Psoas muscle (tissue), 7 donors: ENCODE measurements at regions not wholly inside any gene's neighbourhood (a gene's known extent, or its start where the extent isn't known, plus 50 kb on each side); places are given as distances from the start of the nearest gene placed in this dataset.
"Not testable (repeated sequence)": the region's sequence is repeated elsewhere in the genome, so short reads cannot be mapped to it uniquely, and the experiment has no call there.

Experiments
- ATAC-seq, 4 donors: fragments of 200-7000 bp; cut with Tn5 transposase; one replicate each; pipeline ENCODE4 v1.9.1; 2020; ENCODE audit warnings: moderate library complexity in 3 of 4, mild to moderate bottlenecking in 2 of 4
- DNase-seq, 2 donors: peaks; one replicate each; pipeline ENCODE4 v3.0.0-alpha.2; 2020
- H3K27ac ChIP-seq: fragments of 200-600 bp; one replicate; pipeline ENCODE4 v1.8.0; 2022
- H3K27me3 ChIP-seq, 3 donors: fragments of 200-600 bp in 1 of 3; one replicate each; pipeline versions ENCODE4 v1.6.1 to v1.8.0; 2013 to 2022; ENCODE audit warnings: low read length in 2 of 3, mild to moderate bottlenecking in 2 of 3, moderate library complexity in 1 of 3; ENCODE audit not compliant: insufficient read depth in 3 of 3
- H3K36me3 ChIP-seq, 2 donors: fragments of 200-600 bp in 1 of 2; one replicate each; pipeline versions ENCODE4 v1.6.1 to v1.8.0; 2013 to 2022; ENCODE audit warnings: low read depth in 1 of 2, mild to moderate bottlenecking in 1 of 2, moderate library complexity in 1 of 2; ENCODE audit not compliant: insufficient read depth in 1 of 2
- H3K4me1 ChIP-seq: fragments of 200-600 bp; one replicate; pipeline ENCODE4 v1.8.0; 2022
- H3K4me3 ChIP-seq: fragments of 200-600 bp; one replicate; pipeline ENCODE4 v1.8.0; 2022; ENCODE audit warnings: mild to moderate bottlenecking
- H3K9me3 ChIP-seq: fragments of 200-600 bp; one replicate; pipeline ENCODE4 v1.8.0; 2022
- CTCF ChIP-seq: fragments of 200-600 bp; IDR thresholded peaks from one replicate; pipeline ENCODE4 v1.8.0; 2022; ENCODE audit warnings: antibody characterized with exemption
- WGBS, 3 donors: extraction: QIAGEN DNeasy Blood & Tissue Kit; methylation state at CpG; one replicate each; pipeline versions ENCODE4 v1.1.6 to v1.1.7; 2013; 5-methylcytosine and 5-hydroxymethylcytosine counted together
- intact Hi-C, 2 donors: fragments of 100-400 bp; cut with DNase I; formaldehyde crosslinking; loops; one replicate each; pipeline versions ENCODE4 v1.11.0 to v1.14.2; 2022
- donor health status: healthy with polysubstance abuse.
- donor health status: DM: no; HTN: no; CAD: no; lungs with moderate emphysema.
- donor health status: Bipolar disorder and iron deficiency.
- donor health status: healthy.
- donor health status: DM: yes; HTN: yes; CAD: no.
- donor health status: DM: no; HTN: no; CAD: no.
- donor health status: DM: yes; HTN: yes; CAD: no.

GRCh38 chr2:211216221-211216620 lies 659.8 kb downstream of the CPS1 start:
- H3K4me3 ChIP-seq, result no peak overlapping the region

GRCh38 chr2:211219548-211219947 lies 663.1 kb downstream of the CPS1 start:
- H3K4me1 ChIP-seq, H3K27ac ChIP-seq, H3K27me3 ChIP-seq, H3K36me3 ChIP-seq, ATAC-seq, DNase-seq, H3K4me3 ChIP-seq, H3K9me3 ChIP-seq, intact Hi-C loops: not testable (repeated sequence)
- 84 to 96% (median 92%) methylated on average over 5 to 8 of the region's 15 CpGs for WGBS, 3 donors

More at GRCh38 chr2:211216221-211216620, 659.8 kb downstream of the CPS1 start:
- no peak for ATAC-seq
- Histone ChIP-seq H3K27ac (no peak overlapping the region), H3K36me3 (no peaks in the 10 kb centered on the region), H3K27me3 (no peaks in the 10 kb centered on the region), H3K9me3 (no peaks in the 10 kb centered on the region), H3K4me1 (no peaks in the 10 kb centered on the region)
- intact Hi-C loops, result no loop called here
- no peak for DNase-seq
- no peak for TF ChIP-seq CTCF
- 29 to 32% (median 30%) methylated on average over 1 of the region's 1 CpG for WGBS, 3 donors

GRCh38 chr2:211225784-211226183 lies 669.4 kb downstream of the CPS1 start:
- TF ChIP-seq CTCF, result no peak
- 40 to 52% (median 49%) methylated on average over 4 of the region's 4 CpGs for WGBS, 3 donors
- no peak for ATAC-seq

GRCh38 chr2:211228559-211228958 lies 672.2 kb downstream of the CPS1 start:
- no peak for DNase-seq
- no peak for TF ChIP-seq CTCF
- Histone ChIP-seq H3K9me3 (no peaks in the 10 kb centered on the region), H3K27ac (no peak overlapping the region), H3K27me3 (no peaks in the 10 kb centered on the region), H3K4me1 (no peaks in the 10 kb centered on the region), H3K4me3 (no peak overlapping the region), H3K36me3 (no peaks in the 10 kb centered on the region)
- ATAC-seq, result no peak
- WGBS, 3 donors, result 77 to 85% (median 81%) methylated on average over 3 of the region's 3 CpGs
- intact Hi-C loops, result no loop called here

More at GRCh38 chr2:211225784-211226183, 669.4 kb downstream of the CPS1 start:
- H3K27ac ChIP-seq, result no peak overlapping the region
- H3K27me3 ChIP-seq, result no peaks in the 10 kb centered on the region
- H3K36me3 ChIP-seq, result no peaks in the 10 kb centered on the region
- intact Hi-C loops, result no loop called here
- H3K4me3 ChIP-seq, result no peak overlapping the region
- no peaks in the 10 kb centered on the region for H3K4me1 ChIP-seq
- H3K9me3 ChIP-seq, result no peaks in the 10 kb centered on the region
- DNase-seq, result no peak

GRCh38 chr2:211237586-211238275 lies 681.3 kb downstream of the CPS1 start:
- Histone ChIP-seq H3K27me3 (no peaks in the 10 kb centered on the region), H3K9me3 (no peaks in the 10 kb centered on the region), H3K36me3 (no peaks in the 10 kb centered on the region), H3K4me1 (no peaks in the 10 kb centered on the region), H3K4me3 (no peak overlapping the region), H3K27ac (no peak overlapping the region)
- DNase-seq (no peak), ATAC-seq (no peak)
- WGBS, 3 donors, result 82 to 85% (median 83%) methylated on average over 4 of the region's 4 CpGs
- TF ChIP-seq CTCF, result no peak
- intact Hi-C loops, result no loop called here
